Central memory CD8-positive, alpha-beta T cell (primary cell): ENCODE measurements at regions not wholly inside any gene's neighbourhood (a gene's known extent, or its start where the extent isn't known, plus 50 kb on each side); places are given as distances from the start of the nearest gene placed in this dataset.
"Not testable (repeated sequence)": the region's sequence is repeated elsewhere in the genome, so short reads cannot be mapped to it uniquely, and the experiment has no call there.

ENCODE experiments used
- ATAC-seq: fragments of 150-1000 bp; cut with Tn5 transposase; replicated peaks from 2 replicates; pipeline ENCODE4 v1.10.0; 2022; ENCODE audit warnings: mild to moderate bottlenecking, moderate FRiP score, moderate number of reproducible peaks; ENCODE audit not compliant: poor library complexity, severe bottlenecking; ENCODE audit errors: extremely low read depth
- DNase-seq, 2 donors: peaks; one replicate each; pipeline ENCODE4 v3.0.0; 2021; ENCODE audit warnings: low spot score in 2 of 2
- H3K27ac Mint-ChIP-seq: one replicate; pipeline ENCODE4 v1.8.0; 2022; ENCODE audit warnings: low read depth, mild to moderate bottlenecking, moderate library complexity, mixed read lengths
- H3K27me3 Mint-ChIP-seq: one replicate; pipeline ENCODE4 v1.8.0; 2022; ENCODE audit warnings: mixed read lengths
- H3K36me3 Mint-ChIP-seq: one replicate; pipeline ENCODE4 v1.8.0; 2022; ENCODE audit warnings: mild to moderate bottlenecking, moderate library complexity, mixed read lengths; ENCODE audit not compliant: insufficient read depth
- H3K4me1 Mint-ChIP-seq: one replicate; pipeline ENCODE4 v1.8.0; 2022; ENCODE audit warnings: mixed read lengths
- H3K4me3 Mint-ChIP-seq: one replicate; pipeline ENCODE4 v1.8.0; 2022; ENCODE audit warnings: mild to moderate bottlenecking, moderate library complexity, mixed read lengths
- H3K9me3 Mint-ChIP-seq: one replicate; pipeline ENCODE4 v1.8.0; 2022; ENCODE audit warnings: mixed read lengths

GRCh38 chr6:104472021-104472901 is 387.5 kb downstream of the HACE1 start:
- DNase-seq: no peak
- ATAC-seq: no peak
- Mint-ChIP-seq H3K4me3 (no peak overlapping the region), H3K27me3 (no peaks in the 10 kb centered on the region), H3K27ac (no peak overlapping the region), H3K36me3 (no peaks in the 10 kb centered on the region), H3K9me3 (no peaks in the 10 kb centered on the region), H3K4me1 (no peaks in the 10 kb centered on the region)

DNA sequence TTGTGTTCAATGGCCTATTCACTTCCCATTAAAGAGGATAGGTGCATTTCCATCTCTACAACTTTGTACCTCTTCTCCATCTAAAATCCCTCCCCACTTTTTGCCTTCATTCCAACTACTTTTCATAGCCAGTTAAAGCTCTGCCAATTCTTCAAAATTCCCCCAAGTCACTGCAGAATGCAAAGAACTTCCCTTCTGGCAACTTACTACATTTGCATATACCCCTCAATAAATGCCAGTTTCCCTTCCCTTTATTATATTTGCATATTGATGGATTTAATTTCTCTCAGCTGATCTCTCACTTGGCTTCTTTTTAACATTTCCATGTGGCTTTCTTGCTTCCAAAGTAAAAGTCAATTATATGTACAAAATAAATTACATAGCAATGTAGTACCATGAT is 393.4 kb downstream of the HACE1 start:
- no peaks in the 10 kb centered on the region for H3K27me3 Mint-ChIP-seq
- ATAC-seq (no peak), DNase-seq (no peak)
- H3K36me3 Mint-ChIP-seq: no peaks in the 10 kb centered on the region
- H3K4me1 Mint-ChIP-seq: no peaks in the 10 kb centered on the region
- H3K4me3 Mint-ChIP-seq: no peak overlapping the region
- no peak overlapping the region for H3K27ac Mint-ChIP-seq
- no peaks in the 10 kb centered on the region for H3K9me3 Mint-ChIP-seq

- no peak for ATAC-seq
- no peak overlapping the region for H3K27ac Mint-ChIP-seq
- H3K27me3 Mint-ChIP-seq: no peaks in the 10 kb centered on the region
- no peak for DNase-seq
- no peak overlapping the region for H3K4me3 Mint-ChIP-seq
- H3K9me3 Mint-ChIP-seq: no peaks in the 10 kb centered on the region
- no peaks in the 10 kb centered on the region for H3K36me3 Mint-ChIP-seq
- H3K4me1 Mint-ChIP-seq: no peaks in the 10 kb centered on the region
Measured at GRCh38 chr6:104462811-104463599, 396.7 kb downstream of the HACE1 start.

DNA sequence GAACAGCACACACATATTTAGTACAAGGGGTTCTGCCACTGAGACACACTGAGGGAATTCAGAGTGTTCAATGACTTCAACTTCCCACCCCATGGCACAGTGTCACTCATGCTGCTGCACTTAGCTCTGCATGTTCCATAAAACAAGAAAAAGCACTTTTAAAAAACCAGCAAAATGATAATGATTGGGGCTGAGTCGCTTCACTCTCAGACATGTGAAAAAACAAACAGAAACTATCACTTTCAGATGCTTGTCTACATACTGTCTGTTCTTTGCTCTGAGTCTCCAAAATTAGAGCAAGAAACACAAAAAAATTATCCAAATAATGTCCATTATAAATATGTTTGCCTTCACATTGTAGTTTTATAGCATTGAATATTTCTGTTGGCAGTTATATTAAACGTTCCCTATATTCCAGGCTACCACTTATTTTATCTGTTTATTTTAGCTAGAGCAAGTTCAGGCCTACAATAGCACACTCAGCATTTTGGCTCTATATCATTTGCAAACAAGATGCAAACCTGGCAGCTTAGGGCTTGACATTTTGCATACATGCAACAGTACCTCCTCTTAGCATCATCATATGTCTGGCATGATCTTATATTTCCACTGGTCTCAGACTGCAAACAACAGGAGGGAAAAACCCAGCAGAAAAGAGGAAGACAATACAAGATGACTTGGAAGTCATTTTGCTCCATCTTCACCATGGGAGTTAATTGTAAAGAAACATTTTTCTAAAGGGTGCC is 398.8 kb downstream of the HACE1 start:
- no peak for ATAC-seq
- no peak for DNase-seq
- Mint-ChIP-seq H3K27me3 (no peaks in the 10 kb centered on the region), H3K9me3 (no peaks in the 10 kb centered on the region), H3K36me3 (no peaks in the 10 kb centered on the region), H3K4me3 (no peak overlapping the region), H3K27ac (no peak overlapping the region), H3K4me1 (no peaks in the 10 kb centered on the region)

GRCh38 chr6:104459543-104459942 is 400.2 kb downstream of the HACE1 start:
- Mint-ChIP-seq H3K27ac (no peak overlapping the region), H3K27me3 (no peaks in the 10 kb centered on the region), H3K4me3 (no peak overlapping the region), H3K9me3 (no peaks in the 10 kb centered on the region), H3K4me1 (no peaks in the 10 kb centered on the region), H3K36me3 (no peaks in the 10 kb centered on the region)
- DNase-seq (no peak), ATAC-seq (no peak)

DNA sequence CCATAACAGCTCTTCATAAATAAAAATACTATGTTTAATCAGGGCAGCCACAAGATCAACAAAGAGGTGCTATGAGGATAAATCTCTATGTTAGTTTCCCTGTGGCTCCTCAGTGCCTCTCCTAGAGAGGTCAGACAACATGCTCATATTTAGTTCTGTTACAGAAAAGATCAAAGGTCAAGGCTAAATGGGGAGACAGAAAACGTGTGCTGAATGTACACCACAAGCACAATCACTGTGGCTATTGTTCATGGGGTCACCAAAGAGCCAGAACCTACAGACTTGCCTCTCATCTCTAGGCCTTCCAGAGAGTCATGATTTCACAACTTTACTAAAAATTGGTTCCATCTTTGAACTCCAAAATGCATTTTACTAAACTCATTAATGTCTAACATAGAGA is 409.8 kb downstream of the HACE1 start:
- no peaks in the 10 kb centered on the region for H3K36me3 Mint-ChIP-seq
- ATAC-seq (no peak), DNase-seq (no peak)
- no peaks in the 10 kb centered on the region for H3K27me3 Mint-ChIP-seq
- H3K4me3 Mint-ChIP-seq: no peak overlapping the region
- no peaks in the 10 kb centered on the region for H3K9me3 Mint-ChIP-seq
- no peaks in the 10 kb centered on the region for H3K4me1 Mint-ChIP-seq
- H3K27ac Mint-ChIP-seq: no peak overlapping the region

DNA sequence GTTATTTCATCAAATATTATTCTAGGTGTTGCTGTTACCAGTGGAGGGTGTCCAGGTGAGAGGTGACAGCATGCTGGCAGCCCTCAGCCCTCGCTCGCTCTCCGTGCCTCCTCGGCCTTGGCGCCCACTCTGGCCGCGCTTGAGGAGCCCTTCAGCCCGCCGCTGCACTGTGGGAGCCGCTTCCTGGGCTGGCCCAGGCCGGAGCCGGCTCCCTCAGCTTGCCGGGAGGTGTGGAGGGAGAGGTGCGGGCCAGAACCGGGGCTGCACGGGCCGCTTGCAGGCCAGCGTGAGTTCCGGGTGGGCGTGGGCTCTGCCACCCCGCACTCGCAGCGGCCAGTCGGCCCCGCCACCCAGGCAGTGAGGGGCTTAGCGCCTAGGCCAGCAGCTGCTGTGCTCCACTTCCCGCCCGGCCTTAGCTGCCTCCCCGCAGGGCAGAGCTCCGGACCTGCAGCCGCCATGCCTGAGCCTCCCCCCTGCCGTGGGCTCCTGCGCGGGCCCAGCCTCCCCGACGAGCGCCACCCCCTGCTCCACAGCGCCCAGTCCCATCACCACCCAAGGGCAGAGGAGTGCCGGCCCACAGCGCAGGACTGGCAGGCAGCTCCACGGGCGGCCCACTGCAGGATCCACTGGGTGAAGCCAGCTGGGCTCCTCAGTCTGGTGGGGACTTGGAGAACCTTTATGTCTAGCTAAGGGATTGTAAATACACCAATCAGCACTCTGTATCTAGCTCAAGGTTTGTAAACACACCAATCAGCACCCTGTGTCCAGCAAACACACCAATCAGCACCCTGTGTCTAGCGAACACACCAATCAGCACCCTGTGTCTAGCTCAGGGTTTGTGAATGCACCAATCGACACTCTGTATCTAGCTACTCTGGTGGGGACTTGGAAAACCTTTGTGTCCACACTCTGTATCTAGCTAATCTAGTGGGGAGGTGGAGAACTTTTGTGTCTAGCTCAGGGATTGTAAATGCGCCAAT is 413.3 kb downstream of the HACE1 start:
- ATAC-seq, H3K9me3 Mint-ChIP-seq, H3K4me1 Mint-ChIP-seq, H3K27me3 Mint-ChIP-seq, H3K27ac Mint-ChIP-seq, H3K4me3 Mint-ChIP-seq, H3K36me3 Mint-ChIP-seq, DNase-seq: not testable (repeated sequence)

DNA sequence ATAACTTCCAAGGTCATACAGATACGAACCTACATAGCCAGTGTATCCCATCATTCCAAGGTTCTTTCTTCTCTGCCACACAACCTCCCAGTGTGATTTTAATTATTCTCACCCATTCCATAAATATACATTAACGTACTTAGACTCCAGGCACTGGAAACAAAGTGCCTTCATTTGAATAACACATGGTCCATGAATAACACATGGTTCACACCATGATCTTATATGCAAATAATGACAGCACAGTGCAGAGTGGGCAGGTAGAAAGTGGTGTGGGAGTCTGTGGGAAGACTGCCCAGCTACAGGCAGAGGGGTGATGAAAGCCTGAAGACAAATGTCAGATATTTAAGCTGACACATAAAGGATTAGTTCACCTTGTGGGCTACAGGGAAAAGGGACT is 425.2 kb downstream of the HACE1 start:
- DNase-seq (no peak), ATAC-seq (no peak)
- no peaks in the 10 kb centered on the region for H3K36me3 Mint-ChIP-seq
- H3K4me3 Mint-ChIP-seq: no peak overlapping the region
- no peaks in the 10 kb centered on the region for H3K4me1 Mint-ChIP-seq
- H3K27ac Mint-ChIP-seq: no peak overlapping the region
- no peaks in the 10 kb centered on the region for H3K27me3 Mint-ChIP-seq
- peaks cover 9% of the 10 kb centered on the region for H3K9me3 Mint-ChIP-seq

GRCh38 chr6:104431096-104431495 is 428.6 kb downstream of the HACE1 start:
- DNase-seq (no peak), ATAC-seq (no peak)
- H3K9me3 Mint-ChIP-seq: peaks cover 5% of the 10 kb centered on the region
- no peaks in the 10 kb centered on the region for H3K27me3 Mint-ChIP-seq
- no peaks in the 10 kb centered on the region for H3K4me1 Mint-ChIP-seq
- H3K27ac Mint-ChIP-seq: no peak overlapping the region
- H3K36me3 Mint-ChIP-seq: no peaks in the 10 kb centered on the region
- H3K4me3 Mint-ChIP-seq: no peak overlapping the region

DNA sequence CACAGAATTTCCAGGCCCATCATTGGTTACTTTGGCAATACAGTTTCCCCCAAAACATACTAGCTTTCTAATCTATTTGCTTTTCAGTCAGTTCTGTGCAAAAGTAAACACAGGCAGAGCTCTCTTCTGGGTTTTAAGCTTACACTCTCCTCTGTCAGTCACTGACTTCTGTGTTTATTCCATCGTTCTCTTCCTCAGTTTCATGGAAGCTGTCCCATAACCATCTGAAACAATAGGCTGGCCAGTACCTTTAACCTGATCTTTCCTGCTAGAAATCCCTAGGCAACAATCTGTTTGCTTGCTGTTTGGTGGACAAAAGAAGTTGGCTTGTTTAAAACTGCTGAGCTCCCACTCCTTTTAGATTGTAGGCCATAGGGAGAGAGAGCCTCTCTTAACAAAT is 431.5 kb downstream of the HACE1 start:
- peaks cover 11% of the 10 kb centered on the region for H3K9me3 Mint-ChIP-seq
- no peaks in the 10 kb centered on the region for H3K36me3 Mint-ChIP-seq
- no peaks in the 10 kb centered on the region for H3K27me3 Mint-ChIP-seq
- ATAC-seq: no peak
- H3K27ac Mint-ChIP-seq: no peak overlapping the region
- no peaks in the 10 kb centered on the region for H3K4me1 Mint-ChIP-seq
- no peak overlapping the region for H3K4me3 Mint-ChIP-seq
- no peak for DNase-seq

GRCh38 chr6:104423691-104424090 is 436.0 kb downstream of the HACE1 start:
- Mint-ChIP-seq H3K9me3 (peaks cover 26% of the 10 kb centered on the region), H3K36me3 (no peaks in the 10 kb centered on the region), H3K4me3 (no peak overlapping the region), H3K27me3 (no peaks in the 10 kb centered on the region), H3K27ac (no peak overlapping the region), H3K4me1 (no peaks in the 10 kb centered on the region)
- no peak for DNase-seq
- ATAC-seq: no peak

DNA sequence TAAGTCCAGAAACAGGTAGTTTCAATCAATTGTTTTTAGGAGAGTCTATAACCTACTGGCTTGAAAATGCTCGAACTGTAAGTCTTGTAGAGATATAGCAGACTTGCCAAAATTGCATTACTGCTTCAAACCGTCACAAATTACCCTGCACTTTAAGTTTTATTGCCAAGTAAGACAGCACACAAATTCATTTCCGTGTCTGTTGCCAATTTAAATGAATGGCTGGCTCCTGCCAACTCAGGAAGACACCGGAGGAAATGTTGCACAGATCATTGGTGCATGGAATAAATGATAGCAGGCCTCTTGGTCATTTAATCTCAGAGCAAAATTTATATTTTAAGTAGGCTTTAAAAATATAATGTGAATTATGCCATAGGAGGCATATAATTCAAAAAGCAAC is 438.1 kb downstream of the HACE1 start:
- ATAC-seq (no peak), DNase-seq (no peak)
- Mint-ChIP-seq H3K4me3 (no peak overlapping the region), H3K36me3 (no peaks in the 10 kb centered on the region), H3K27ac (no peak overlapping the region), H3K4me1 (no peaks in the 10 kb centered on the region), H3K9me3 (peaks cover 26% of the 10 kb centered on the region), H3K27me3 (no peaks in the 10 kb centered on the region)
